ENCODE measurements at regions not wholly inside any gene's neighbourhood (a gene's known extent, or its start where the extent isn't known, plus 50 kb on each side); places are given as distances from the start of the nearest gene placed in this dataset.

DNA sequence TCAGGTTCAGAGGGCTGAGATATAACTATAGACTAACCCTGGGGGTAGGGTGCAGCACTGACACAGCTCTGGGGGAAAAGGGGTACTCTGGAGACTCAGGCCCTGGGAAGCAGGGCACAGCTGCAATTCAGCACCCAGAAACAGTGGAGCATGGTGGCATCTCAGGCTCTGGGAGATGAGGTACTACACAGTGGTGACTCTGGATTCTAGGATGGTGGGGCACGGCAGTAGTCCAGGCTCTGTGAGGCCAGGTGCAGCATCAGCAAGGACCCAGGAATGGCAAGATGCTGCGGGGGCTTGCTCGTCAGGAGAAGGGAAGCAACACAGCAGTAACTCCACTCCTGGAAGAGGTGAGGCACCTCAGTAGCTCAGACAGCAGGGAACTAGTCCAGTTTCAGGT is 271.5 kb upstream of the MOCS1 start:
- no peaks in the 10 kb centered on the region for H3K9me3 ChIP-seq (ENCODE audit: low read depth)
- TF ChIP-seq EZH2phosphoT487 (IDR thresholded peaks at IDR 0.05; ENCODE audit: low read depth, severe bottlenecking, unreplicated experiment) (no peak), EZH2 (IDR thresholded peaks at IDR 0.05; ENCODE audit: borderline replicate concordance) (no peak)
- TF ChIP-seq, protein P1, sequence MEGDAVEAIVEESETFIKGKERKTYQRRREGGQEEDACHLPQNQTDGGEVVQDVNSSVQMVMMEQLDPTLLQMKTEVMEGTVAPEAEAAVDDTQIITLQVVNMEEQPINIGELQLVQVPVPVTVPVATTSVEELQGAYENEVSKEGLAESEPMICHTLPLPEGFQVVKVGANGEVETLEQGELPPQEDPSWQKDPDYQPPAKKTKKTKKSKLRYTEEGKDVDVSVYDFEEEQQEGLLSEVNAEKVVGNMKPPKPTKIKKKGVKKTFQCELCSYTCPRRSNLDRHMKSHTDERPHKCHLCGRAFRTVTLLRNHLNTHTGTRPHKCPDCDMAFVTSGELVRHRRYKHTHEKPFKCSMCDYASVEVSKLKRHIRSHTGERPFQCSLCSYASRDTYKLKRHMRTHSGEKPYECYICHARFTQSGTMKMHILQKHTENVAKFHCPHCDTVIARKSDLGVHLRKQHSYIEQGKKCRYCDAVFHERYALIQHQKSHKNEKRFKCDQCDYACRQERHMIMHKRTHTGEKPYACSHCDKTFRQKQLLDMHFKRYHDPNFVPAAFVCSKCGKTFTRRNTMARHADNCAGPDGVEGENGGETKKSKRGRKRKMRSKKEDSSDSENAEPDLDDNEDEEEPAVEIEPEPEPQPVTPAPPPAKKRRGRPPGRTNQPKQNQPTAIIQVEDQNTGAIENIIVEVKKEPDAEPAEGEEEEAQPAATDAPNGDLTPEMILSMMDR (IDR thresholded peaks at IDR 0.05; ENCODE audit: poor library complexity) = no peak
- WGBS (ENCODE audit: low lambda C conversion rate, missing lambda C conversion rate) = 95% methylated on average over 3 of the region's 3 CpGs
- no peaks in the 10 kb centered on the region for H3K27me3 ChIP-seq
- H3K4me1 ChIP-seq (ENCODE audit: insufficient read depth) = peaks cover 5% of the 10 kb centered on the region
- no peaks in the 10 kb centered on the region for H3K9me2 ChIP-seq (replicated peaks; ENCODE audit: insufficient read depth)
- no peak overlapping the region for H2AFZ ChIP-seq
- no peak overlapping the region for H3K4me2 ChIP-seq
- H4K20me1 ChIP-seq (ENCODE audit: insufficient read depth, poor library complexity, severe bottlenecking) = no peaks in the 10 kb centered on the region
- H3K79me2 ChIP-seq = no peaks in the 10 kb centered on the region
- H3K4me3 ChIP-seq = no peak overlapping the region
- no peaks in the 10 kb centered on the region for H3K36me3 ChIP-seq (replicated peaks; ENCODE audit: insufficient read depth, low read depth)
- no peak overlapping the region for H3K27ac ChIP-seq
- no peak for DNase-seq (ENCODE audit: low spot score)

- Histone ChIP-seq H3K27me3 (no peaks in the 10 kb centered on the region), H3K9me3 (ENCODE audit: low read depth) (no peaks in the 10 kb centered on the region), H3K4me3 (no peak overlapping the region), H3K27ac (no peak overlapping the region), H3K9me2 (replicated peaks; ENCODE audit: insufficient read depth) (no peaks in the 10 kb centered on the region), H3K36me3 (replicated peaks; ENCODE audit: insufficient read depth, low read depth) (no peaks in the 10 kb centered on the region), H2AFZ (no peak overlapping the region), H3K4me2 (no peak overlapping the region), H4K20me1 (ENCODE audit: insufficient read depth, poor library complexity, severe bottlenecking) (no peaks in the 10 kb centered on the region), H3K4me1 (ENCODE audit: insufficient read depth) (no peaks in the 10 kb centered on the region), H3K79me2 (no peaks in the 10 kb centered on the region)
- TF ChIP-seq EZH2phosphoT487 (IDR thresholded peaks at IDR 0.05; ENCODE audit: low read depth, severe bottlenecking, unreplicated experiment) (no peak), EZH2 (IDR thresholded peaks at IDR 0.05; ENCODE audit: borderline replicate concordance) (no peak)
- TF ChIP-seq, protein P1 (IDR thresholded peaks at IDR 0.05; ENCODE audit: poor library complexity) = no peak
- WGBS (ENCODE audit: low lambda C conversion rate, missing lambda C conversion rate) = 91% methylated on average over 1 of the region's 1 CpG
- no peak for DNase-seq (ENCODE audit: low spot score)
These were observed 270.7 kb upstream of the MOCS1 start for GRCh38 chr6:40205004-40205403.

- H3K9me2 ChIP-seq (replicated peaks; ENCODE audit: insufficient read depth) = no peaks in the 10 kb centered on the region
- DNase-seq (ENCODE audit: low spot score) = no peak
- no peaks in the 10 kb centered on the region for H3K36me3 ChIP-seq (replicated peaks; ENCODE audit: insufficient read depth, low read depth)
- no peaks in the 10 kb centered on the region for H3K79me2 ChIP-seq
- no peaks in the 10 kb centered on the region for H4K20me1 ChIP-seq (ENCODE audit: insufficient read depth, poor library complexity, severe bottlenecking)
- 96% methylated on average over 5 of the region's 5 CpGs for WGBS (ENCODE audit: low lambda C conversion rate, missing lambda C conversion rate)
- no peak for TF ChIP-seq EZH2phosphoT487 (IDR thresholded peaks at IDR 0.05; ENCODE audit: low read depth, severe bottlenecking, unreplicated experiment)
- no peak for TF ChIP-seq EZH2 (IDR thresholded peaks at IDR 0.05; ENCODE audit: borderline replicate concordance)
- H3K4me2 ChIP-seq = no peak overlapping the region
- no peaks in the 10 kb centered on the region for H3K9me3 ChIP-seq (ENCODE audit: low read depth)
- no peak overlapping the region for H2AFZ ChIP-seq
- no peak overlapping the region for H3K4me3 ChIP-seq
- no peak overlapping the region for H3K27ac ChIP-seq
- H3K27me3 ChIP-seq = no peaks in the 10 kb centered on the region
- H3K4me1 ChIP-seq (ENCODE audit: insufficient read depth) = no peaks in the 10 kb centered on the region
These were observed 263.1 kb upstream of the MOCS1 start for GRCh38 chr6:40197371-40197770.

DNA sequence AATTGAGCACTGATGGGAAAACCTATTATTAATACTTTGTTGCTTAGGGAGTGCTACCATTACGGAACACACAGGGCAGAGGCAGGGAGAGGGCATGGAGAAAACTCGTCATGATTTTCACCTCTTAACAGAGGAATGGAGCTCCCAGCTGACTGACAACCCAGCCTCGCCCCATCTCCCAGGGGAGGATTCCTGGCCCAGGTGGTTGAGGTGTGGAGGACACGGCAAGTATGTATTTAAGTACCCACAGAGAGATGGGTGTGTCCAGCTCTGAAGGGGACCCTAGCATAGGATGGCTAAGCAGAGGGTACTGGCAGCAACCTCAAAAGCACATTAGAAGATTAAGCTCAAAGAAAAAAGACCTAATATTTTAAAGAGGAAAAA is 261.9 kb upstream of the MOCS1 start:
- WGBS (ENCODE audit: low lambda C conversion rate, missing lambda C conversion rate) = 87% methylated on average over 4 of the region's 4 CpGs

More for the DNA sequence above, 261.9 kb upstream of the MOCS1 start:
- no peak for TF ChIP-seq EZH2 (IDR thresholded peaks at IDR 0.05; ENCODE audit: borderline replicate concordance)
- TF ChIP-seq EZH2phosphoT487 (IDR thresholded peaks at IDR 0.05; ENCODE audit: low read depth, severe bottlenecking, unreplicated experiment) = no peak
- TF ChIP-seq, protein P1 (IDR thresholded peaks at IDR 0.05; ENCODE audit: poor library complexity) = no peak
- Histone ChIP-seq H3K9me3 (ENCODE audit: low read depth) (no peaks in the 10 kb centered on the region), H3K9me2 (replicated peaks; ENCODE audit: insufficient read depth) (no peaks in the 10 kb centered on the region), H3K79me2 (no peaks in the 10 kb centered on the region), H4K20me1 (ENCODE audit: insufficient read depth, poor library complexity, severe bottlenecking) (no peaks in the 10 kb centered on the region), H3K4me1 (ENCODE audit: insufficient read depth) (no peaks in the 10 kb centered on the region), H3K4me3 (no peak overlapping the region), H3K36me3 (replicated peaks; ENCODE audit: insufficient read depth, low read depth) (no peaks in the 10 kb centered on the region), H3K27me3 (no peaks in the 10 kb centered on the region), H2AFZ (no peak overlapping the region), H3K4me2 (no peak overlapping the region), H3K27ac (no peak overlapping the region)
- no peak for DNase-seq (ENCODE audit: low spot score)
